Neutrophil (primary cell): ENCODE measurements at regions not wholly inside any gene's neighbourhood (a gene's known extent, or its start where the extent isn't known, plus 50 kb on each side); places are given as distances from the start of the nearest gene placed in this dataset.

ENCODE experiments used
- H3K27ac ChIP-seq: fragments of 200-600 bp; sonication (generic); 2 replicates; pipeline ENCODE4 v1.5.1; 2016; ENCODE audit warnings: mild to moderate bottlenecking, moderate library complexity
- H3K27me3 ChIP-seq: fragments of 200-600 bp; sonication (generic); 2 replicates; pipeline ENCODE4 v1.6.0; 2016; ENCODE audit warnings: mild to moderate bottlenecking
- H3K36me3 ChIP-seq: fragments of 200-600 bp; sonication (generic); 2 replicates; pipeline ENCODE4 v1.5.1; 2017
- H3K4me1 ChIP-seq, 2 experiments: fragments of 200-600 bp in 1 of 2; sonication (generic) in 1 of 2; 1 replicate in 1 of 2; 2 replicates in 1 of 2; pipeline versions ENCODE4 v1.5.1 to v1.6.1; 2013 to 2016; ENCODE audit warnings: low read depth in 1 of 2, low read length in 1 of 2, mild to moderate bottlenecking in 1 of 2, moderate library complexity in 1 of 2; ENCODE audit not compliant: control insufficient read depth in 1 of 2, insufficient read depth in 1 of 2
- H3K4me3 ChIP-seq, 2 experiments: fragments of 200-600 bp in 1 of 2; sonication (generic) in 1 of 2; 1 replicate in 1 of 2; 2 replicates in 1 of 2; pipeline ENCODE4 v1.5.1; 2013 to 2016; ENCODE audit warnings: low read depth in 1 of 2, low read length in 1 of 2, mild to moderate bottlenecking in 1 of 2, moderate library complexity in 1 of 2
- H3K9me3 ChIP-seq: fragments of 200-600 bp; sonication (generic); 2 replicates; pipeline ENCODE4 v1.5.1; 2016
- TF ChIP-seq, protein P1 (sequence below): fragments of 200-600 bp; sonication (generic); IDR thresholded peaks from 2 replicates; pipeline ENCODE4 v1.5.1; 2016; ENCODE audit warnings: antibody characterized with exemption

GRCh38 chr5:124285733-124286132 lies 460.7 kb downstream of the ZNF608 start:
- Histone ChIP-seq H3K9me3 (no peaks in the 10 kb centered on the region), H3K4me1 (no peaks in the 10 kb centered on the region), H3K36me3 (no peaks in the 10 kb centered on the region), H3K4me3 (no peak overlapping the region), H3K27ac (no peak overlapping the region), H3K27me3 (no peaks in the 10 kb centered on the region)
- TF ChIP-seq, protein P1, sequence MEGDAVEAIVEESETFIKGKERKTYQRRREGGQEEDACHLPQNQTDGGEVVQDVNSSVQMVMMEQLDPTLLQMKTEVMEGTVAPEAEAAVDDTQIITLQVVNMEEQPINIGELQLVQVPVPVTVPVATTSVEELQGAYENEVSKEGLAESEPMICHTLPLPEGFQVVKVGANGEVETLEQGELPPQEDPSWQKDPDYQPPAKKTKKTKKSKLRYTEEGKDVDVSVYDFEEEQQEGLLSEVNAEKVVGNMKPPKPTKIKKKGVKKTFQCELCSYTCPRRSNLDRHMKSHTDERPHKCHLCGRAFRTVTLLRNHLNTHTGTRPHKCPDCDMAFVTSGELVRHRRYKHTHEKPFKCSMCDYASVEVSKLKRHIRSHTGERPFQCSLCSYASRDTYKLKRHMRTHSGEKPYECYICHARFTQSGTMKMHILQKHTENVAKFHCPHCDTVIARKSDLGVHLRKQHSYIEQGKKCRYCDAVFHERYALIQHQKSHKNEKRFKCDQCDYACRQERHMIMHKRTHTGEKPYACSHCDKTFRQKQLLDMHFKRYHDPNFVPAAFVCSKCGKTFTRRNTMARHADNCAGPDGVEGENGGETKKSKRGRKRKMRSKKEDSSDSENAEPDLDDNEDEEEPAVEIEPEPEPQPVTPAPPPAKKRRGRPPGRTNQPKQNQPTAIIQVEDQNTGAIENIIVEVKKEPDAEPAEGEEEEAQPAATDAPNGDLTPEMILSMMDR = no peak

DNA sequence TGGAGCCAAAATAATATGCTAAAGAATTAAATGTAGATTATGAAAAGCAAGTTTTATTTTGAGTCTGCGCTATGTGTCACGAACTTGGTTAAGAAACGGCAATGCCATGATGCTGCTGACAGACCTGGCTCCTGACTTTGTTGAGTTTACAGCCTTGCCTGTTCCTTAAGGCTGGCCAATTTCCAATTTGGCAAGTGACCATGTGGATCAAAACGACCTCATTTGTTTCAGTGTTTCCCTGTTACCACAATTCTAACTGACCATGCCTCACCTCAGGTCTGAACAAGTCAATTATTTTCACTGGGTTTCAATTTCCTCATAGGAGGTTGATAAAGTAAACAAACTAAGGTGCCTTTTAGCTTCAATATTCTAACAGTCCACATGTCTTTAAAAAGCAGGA lies 461.4 kb downstream of the ZNF608 start:
- H3K36me3 ChIP-seq = no peaks in the 10 kb centered on the region
- H3K27ac ChIP-seq = no peak overlapping the region
- H3K9me3 ChIP-seq = no peaks in the 10 kb centered on the region
- no peaks in the 10 kb centered on the region for H3K27me3 ChIP-seq
- no peaks in the 10 kb centered on the region for H3K4me1 ChIP-seq
- no peak overlapping the region for H3K4me3 ChIP-seq
- TF ChIP-seq, protein P1 = no peak

- TF ChIP-seq, protein P1 = no peak
- H3K4me3 ChIP-seq = no peak overlapping the region
- no peaks in the 10 kb centered on the region for H3K36me3 ChIP-seq
- H3K27ac ChIP-seq = no peak overlapping the region
- H3K9me3 ChIP-seq = no peaks in the 10 kb centered on the region
- no peaks in the 10 kb centered on the region for H3K27me3 ChIP-seq
- no peaks in the 10 kb centered on the region for H3K4me1 ChIP-seq
Observed at GRCh38 chr5:124283031-124283430, 463.4 kb downstream of the ZNF608 start.

GRCh38 chr5:124280079-124280478 lies 466.4 kb downstream of the ZNF608 start:
- TF ChIP-seq, protein P1 = no peak
- H3K27ac ChIP-seq = no peak overlapping the region
- no peaks in the 10 kb centered on the region for H3K4me1 ChIP-seq
- no peaks in the 10 kb centered on the region for H3K27me3 ChIP-seq
- no peak overlapping the region for H3K4me3 ChIP-seq
- no peaks in the 10 kb centered on the region for H3K9me3 ChIP-seq
- H3K36me3 ChIP-seq = no peaks in the 10 kb centered on the region

DNA sequence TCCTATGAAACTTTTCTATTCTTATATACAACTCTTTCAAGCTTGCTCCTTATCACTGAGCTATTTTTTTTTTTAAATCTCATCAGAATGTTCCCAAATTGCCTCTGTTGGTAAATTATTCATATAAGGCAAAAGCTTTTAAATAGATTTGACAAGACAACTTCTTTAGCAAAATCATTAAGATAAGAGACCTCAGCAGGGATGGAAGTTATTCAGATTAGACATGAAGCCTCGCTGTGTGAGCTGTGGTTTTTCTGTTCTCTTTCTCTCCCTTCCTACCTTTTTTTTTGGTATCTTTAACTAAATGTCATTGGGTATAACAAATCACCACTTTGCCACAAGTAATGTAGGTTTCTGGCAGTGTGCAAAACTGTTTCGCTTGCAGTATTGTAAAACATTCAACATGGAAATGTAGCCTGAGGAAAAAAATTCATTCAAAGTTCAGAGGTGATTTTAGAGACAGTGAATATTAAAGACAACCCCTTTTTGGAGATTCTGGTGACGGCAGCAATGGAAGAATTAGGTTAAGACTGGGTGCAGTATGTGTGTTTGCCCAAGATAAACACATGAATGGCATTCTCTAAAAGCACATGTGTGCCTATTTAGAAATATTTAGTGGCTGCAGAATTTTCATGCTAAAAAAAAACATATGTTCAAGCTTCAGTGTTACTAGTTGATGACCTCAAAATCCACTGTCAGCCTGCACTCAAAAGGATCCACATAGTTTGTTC lies 467.1 kb downstream of the ZNF608 start:
- TF ChIP-seq, protein P1 = no peak
- H3K4me1 ChIP-seq = no peaks in the 10 kb centered on the region
- no peak overlapping the region for H3K4me3 ChIP-seq
- H3K9me3 ChIP-seq = no peaks in the 10 kb centered on the region
- H3K27me3 ChIP-seq = no peaks in the 10 kb centered on the region
- H3K36me3 ChIP-seq = no peaks in the 10 kb centered on the region
- no peak overlapping the region for H3K27ac ChIP-seq
